Ishikawa (cell line): ENCODE measurements at regions not wholly inside any gene's neighbourhood (a gene's known extent, or its start where the extent isn't known, plus 50 kb on each side); places are given as distances from the start of the nearest gene placed in this dataset.

Source experiments
- RAD21 ChIP-seq: IDR thresholded peaks from 2 replicates; pipeline ENCODE4 v1.6.1; 2012; ENCODE audit warnings: low read depth
- TAF1 ChIP-seq: IDR thresholded peaks from 2 replicates; pipeline ENCODE4 v1.6.1; 2012; ENCODE audit warnings: low read depth, mild to moderate bottlenecking
- TCF12 ChIP-seq: IDR thresholded peaks from 2 replicates; pipeline ENCODE4 v1.6.1; 2012; ENCODE audit warnings: low read depth
- TF ChIP-seq, protein P1 (sequence below): IDR thresholded peaks from 2 replicates; pipeline ENCODE4 v1.6.1; 2012

DNA sequence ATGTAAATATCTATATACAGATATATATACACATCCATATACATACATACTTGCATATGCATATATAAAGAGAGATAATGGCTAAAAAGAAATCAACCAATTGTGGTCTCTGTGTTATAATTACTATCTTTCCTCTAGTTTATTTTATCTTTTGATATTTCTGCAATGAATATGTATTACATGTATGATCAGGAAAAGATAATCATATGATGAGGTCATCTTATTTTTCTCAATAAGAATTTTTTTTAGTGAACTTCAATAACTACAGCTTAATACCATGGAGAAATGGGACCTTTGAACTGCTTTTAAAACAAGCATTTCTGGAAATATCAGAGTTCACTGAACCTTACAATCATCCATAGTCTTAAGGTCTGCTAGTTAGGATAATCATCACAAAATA lies 158.0 kb downstream of the HNRNPD start:
- TF ChIP-seq, protein P1, sequence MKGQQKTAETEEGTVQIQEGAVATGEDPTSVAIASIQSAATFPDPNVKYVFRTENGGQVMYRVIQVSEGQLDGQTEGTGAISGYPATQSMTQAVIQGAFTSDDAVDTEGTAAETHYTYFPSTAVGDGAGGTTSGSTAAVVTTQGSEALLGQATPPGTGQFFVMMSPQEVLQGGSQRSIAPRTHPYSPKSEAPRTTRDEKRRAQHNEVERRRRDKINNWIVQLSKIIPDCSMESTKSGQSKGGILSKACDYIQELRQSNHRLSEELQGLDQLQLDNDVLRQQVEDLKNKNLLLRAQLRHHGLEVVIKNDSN = no peak
- TF ChIP-seq TCF12 = no peak
- no peak for TF ChIP-seq TAF1
- TF ChIP-seq RAD21 = no peak
